BE2C (cell line): ENCODE measurements at regions not wholly inside any gene's neighbourhood (a gene's known extent, or its start where the extent isn't known, plus 50 kb on each side); places are given as distances from the start of the nearest gene placed in this dataset.

ENCODE experiments used
- DNase-seq: peaks from one replicate; pipeline ENCODE4 v3.0.0-alpha.2; 2020
- H3K27me3 ChIP-seq: fragments of 250-450 bp; sonication (Bioruptor Pico); 2 replicates; pipeline ENCODE4 v1.5.1; 2020; ENCODE audit warnings: mild to moderate bottlenecking
- H3K36me3 ChIP-seq: fragments of 250-450 bp; sonication (Bioruptor Pico); 2 replicates; pipeline ENCODE4 v1.5.1; 2020; ENCODE audit warnings: mild to moderate bottlenecking
- H3K4me1 ChIP-seq: fragments of 250-450 bp; sonication (Bioruptor Pico); 2 replicates; pipeline ENCODE4 v1.5.1; 2020
- H3K4me3 ChIP-seq: 2 replicates; pipeline ENCODE4 v1.5.1; 2011; ENCODE audit warnings: low read depth, low read length
- H3K9me3 ChIP-seq: fragments of 250-450 bp; sonication (Bioruptor Pico); 2 replicates; pipeline ENCODE4 v1.5.1; 2020
- CTCF ChIP-seq: IDR thresholded peaks from 2 replicates; pipeline ENCODE4 v1.5.1; 2012; ENCODE audit warnings: mild to moderate bottlenecking, low read depth, low read length

- DNase-seq, result no peak
- Histone ChIP-seq H3K9me3 (no peaks in the 10 kb centered on the region), H3K4me1 (no peaks in the 10 kb centered on the region), H3K36me3 (no peaks in the 10 kb centered on the region), H3K4me3 (no peak overlapping the region), H3K27me3 (no peaks in the 10 kb centered on the region; the same call in 1 of the 2 replicates)
- no peak for TF ChIP-seq CTCF
These were observed 185.0 kb upstream of the PODXL start for GRCh38 chr7:131741446-131741845.

- no peak for TF ChIP-seq CTCF
- Histone ChIP-seq H3K27me3 (no peaks in the 10 kb centered on the region), H3K4me3 (no peak overlapping the region), H3K9me3 (no peaks in the 10 kb centered on the region), H3K36me3 (no peaks in the 10 kb centered on the region), H3K4me1 (no peaks in the 10 kb centered on the region)
- DNase-seq, result no peak
These were observed 181.5 kb upstream of the PODXL start for GRCh38 chr7:131737746-131738465.

GRCh38 chr7:131735101-131735500 is 178.7 kb upstream of the PODXL start:
- TF ChIP-seq CTCF, result no peak
- H3K9me3 ChIP-seq, result no peaks in the 10 kb centered on the region
- H3K27me3 ChIP-seq, result no peaks in the 10 kb centered on the region
- no peaks in the 10 kb centered on the region for H3K36me3 ChIP-seq
- no peak overlapping the region for H3K4me3 ChIP-seq
- H3K4me1 ChIP-seq, result no peaks in the 10 kb centered on the region
- DNase-seq, result no peak

GRCh38 chr7:131733604-131734003 is 177.2 kb upstream of the PODXL start:
- no peak for DNase-seq
- Histone ChIP-seq H3K4me3 (no peak overlapping the region), H3K27me3 (no peaks in the 10 kb centered on the region), H3K36me3 (no peaks in the 10 kb centered on the region), H3K4me1 (no peaks in the 10 kb centered on the region), H3K9me3 (no peaks in the 10 kb centered on the region)
- TF ChIP-seq CTCF, result no peak

GRCh38 chr7:131727189-131727588 is 170.8 kb upstream of the PODXL start:
- Histone ChIP-seq H3K36me3 (no peaks in the 10 kb centered on the region), H3K4me3 (no peak overlapping the region), H3K4me1 (no peaks in the 10 kb centered on the region), H3K9me3 (no peaks in the 10 kb centered on the region), H3K27me3 (no peaks in the 10 kb centered on the region)
- DNase-seq, result no peak
- no peak for TF ChIP-seq CTCF

- Histone ChIP-seq H3K36me3 (no peaks in the 10 kb centered on the region), H3K9me3 (no peaks in the 10 kb centered on the region), H3K27me3 (no peaks in the 10 kb centered on the region), H3K4me1 (no peaks in the 10 kb centered on the region), H3K4me3 (no peak overlapping the region)
- no peak for DNase-seq
- TF ChIP-seq CTCF, result no peak
These were observed 170.3 kb upstream of the PODXL start for GRCh38 chr7:131726686-131727085.
